Endothelial cell of umbilical vein (primary cell): ENCODE measurements at regions not wholly inside any gene's neighbourhood (a gene's known extent, or its start where the extent isn't known, plus 50 kb on each side); places are given as distances from the start of the nearest gene placed in this dataset.

Experiments used
- EZH2 ChIP-seq: IDR thresholded peaks from 2 replicates; pipeline ENCODE4 v1.6.1; 2012; ENCODE audit warnings: borderline replicate concordance, low read depth, mild to moderate bottlenecking, moderate library complexity, low read length, inconsistent platforms; ENCODE audit not compliant: severe bottlenecking
- FOS ChIP-seq: IDR thresholded peaks from 2 replicates; pipeline ENCODE4 v1.6.1; 2011; ENCODE audit warnings: mild to moderate bottlenecking, low read length, moderate library complexity, borderline replicate concordance; ENCODE audit not compliant: insufficient read depth
- GATA2 ChIP-seq: IDR thresholded peaks from 2 replicates; pipeline ENCODE4 v1.7.0; 2011; ENCODE audit warnings: low read depth, mild to moderate bottlenecking, moderate library complexity, mixed read lengths, low read length; ENCODE audit not compliant: insufficient read length, insufficient read depth
- MYC ChIP-seq: IDR thresholded peaks from one replicate; pipeline ENCODE4 v1.6.1; 2011; ENCODE audit warnings: mild to moderate bottlenecking, low read depth, low read length
- POLR2AphosphoS5 ChIP-seq: IDR thresholded peaks from 2 replicates; pipeline ENCODE4 v1.6.1; 2012; ENCODE audit warnings: low read depth, mild to moderate bottlenecking, control low read depth, low read length, moderate library complexity; ENCODE audit not compliant: insufficient read depth
- TF ChIP-seq, protein P1 (sequence below): IDR thresholded peaks from 2 replicates; pipeline ENCODE4 v1.6.1; 2011; ENCODE audit not compliant: insufficient read depth, insufficient read length
- TF ChIP-seq, protein P2 (sequence below), 2 donors: IDR thresholded peaks; 1 replicate in 1 of 2; 2 replicates in 1 of 2; pipeline ENCODE4 v1.5.1; 2011; ENCODE audit warnings: low read length in 2 of 2, mild to moderate bottlenecking in 2 of 2, moderate library complexity in 2 of 2, control low read depth in 1 of 2, inconsistent platforms in 1 of 2, low read depth in 1 of 2; ENCODE audit not compliant: insufficient read depth in 1 of 2; ENCODE audit errors: extremely low read depth in 1 of 2

GRCh38 chrX:138938003-138938402 lies 226.5 kb upstream of the FGF13 start:
- TF ChIP-seq, protein P1, sequence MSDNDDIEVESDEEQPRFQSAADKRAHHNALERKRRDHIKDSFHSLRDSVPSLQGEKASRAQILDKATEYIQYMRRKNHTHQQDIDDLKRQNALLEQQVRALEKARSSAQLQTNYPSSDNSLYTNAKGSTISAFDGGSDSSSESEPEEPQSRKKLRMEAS = no peak
- TF ChIP-seq MYC = no peak
- TF ChIP-seq POLR2AphosphoS5 = no peak
- TF ChIP-seq GATA2 = no peak
- TF ChIP-seq EZH2 = no peak
- TF ChIP-seq, protein P2, sequence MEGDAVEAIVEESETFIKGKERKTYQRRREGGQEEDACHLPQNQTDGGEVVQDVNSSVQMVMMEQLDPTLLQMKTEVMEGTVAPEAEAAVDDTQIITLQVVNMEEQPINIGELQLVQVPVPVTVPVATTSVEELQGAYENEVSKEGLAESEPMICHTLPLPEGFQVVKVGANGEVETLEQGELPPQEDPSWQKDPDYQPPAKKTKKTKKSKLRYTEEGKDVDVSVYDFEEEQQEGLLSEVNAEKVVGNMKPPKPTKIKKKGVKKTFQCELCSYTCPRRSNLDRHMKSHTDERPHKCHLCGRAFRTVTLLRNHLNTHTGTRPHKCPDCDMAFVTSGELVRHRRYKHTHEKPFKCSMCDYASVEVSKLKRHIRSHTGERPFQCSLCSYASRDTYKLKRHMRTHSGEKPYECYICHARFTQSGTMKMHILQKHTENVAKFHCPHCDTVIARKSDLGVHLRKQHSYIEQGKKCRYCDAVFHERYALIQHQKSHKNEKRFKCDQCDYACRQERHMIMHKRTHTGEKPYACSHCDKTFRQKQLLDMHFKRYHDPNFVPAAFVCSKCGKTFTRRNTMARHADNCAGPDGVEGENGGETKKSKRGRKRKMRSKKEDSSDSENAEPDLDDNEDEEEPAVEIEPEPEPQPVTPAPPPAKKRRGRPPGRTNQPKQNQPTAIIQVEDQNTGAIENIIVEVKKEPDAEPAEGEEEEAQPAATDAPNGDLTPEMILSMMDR (IDR thresholded peaks at IDR 0.05; ENCODE audit: extremely low read depth in 1 of 2, insufficient read depth in 1 of 2, low read depth in 1 of 2, low read length in 2 of 2) = no peak
- TF ChIP-seq FOS = no peak
